Uterus (tissue), 3 donors: ENCODE measurements at regions not wholly inside any gene's neighbourhood (a gene's known extent, or its start where the extent isn't known, plus 50 kb on each side); places are given as distances from the start of the nearest gene placed in this dataset.

Source experiments
- DNase-seq, 2 donors: peaks; one replicate each; pipeline ENCODE4 v3.0.0-alpha.2; 2019 to 2020
- H3K27ac ChIP-seq, 2 donors: fragments of 200-600 bp; sonication (generic); 1 replicate in 1 of 2; 2 replicates in 1 of 2; pipeline ENCODE4 v1.5.1; 2016 to 2018
- H3K27me3 ChIP-seq, 2 donors: fragments of 200-600 bp; sonication (generic); one replicate each; pipeline ENCODE4 v1.5.1; 2018 to 2019; ENCODE audit warnings: control low read depth in 1 of 2
- H3K36me3 ChIP-seq, 2 donors: fragments of 200-600 bp; sonication (generic); one replicate each; pipeline ENCODE4 v1.5.1; 2019; ENCODE audit warnings: control low read depth in 1 of 2
- H3K4me1 ChIP-seq, 2 donors: fragments of 200-600 bp; sonication (generic); one replicate each; pipeline ENCODE4 v1.5.1; 2018 to 2019; ENCODE audit warnings: control low read depth in 1 of 2
- H3K4me3 ChIP-seq, 2 donors: fragments of 200-600 bp; sonication (generic); 1 replicate in 1 of 2; 2 replicates in 1 of 2; pipeline ENCODE4 v1.5.1; 2018 to 2019; ENCODE audit warnings: mild to moderate bottlenecking in 1 of 2
- H3K9me3 ChIP-seq, 2 donors: fragments of 200-600 bp; sonication (generic); one replicate each; pipeline ENCODE4 v1.5.1; 2019; ENCODE audit warnings: control low read depth in 1 of 2
- CTCF ChIP-seq, 4 experiments: fragments of 200-600 bp in 2 of 4; fragments of 450-650 bp in 2 of 4; sonication (generic) in 2 of 4; IDR thresholded peaks; one replicate each; pipeline ENCODE4 v1.5.1; 2016 to 2019; ENCODE audit warnings: antibody characterized with exemption in 4 of 4, mild to moderate bottlenecking in 2 of 4, moderate library complexity in 1 of 4
- POLR2A ChIP-seq, 2 donors: fragments of 450-650 bp; IDR thresholded peaks; one replicate each; pipeline ENCODE4 v1.6.1; 2016; ENCODE audit warnings: antibody characterized with exemption in 2 of 2, mild to moderate bottlenecking in 1 of 2, moderate library complexity in 1 of 2
- intact Hi-C: fragments of 100-400 bp; cut with DNase I; formaldehyde crosslinking; loops from one replicate; pipeline ENCODE4 v1.15.1; 2023; ENCODE audit warnings: low total_unique reads
- donor health status: DM: yes; HTN: yes; CAD: no.

GRCh38 chr12:124705545-124706138 is 138.2 kb upstream of the NCOR2 start:
- Histone ChIP-seq H3K4me3 (no peak overlapping the region), H3K36me3 (no peaks in the 10 kb centered on the region), H3K4me1 (peaks cover 0 to 6% of the 10 kb centered on the region in 2 donors), H3K27me3 (no peaks in the 10 kb centered on the region), H3K27ac (no peak overlapping the region), H3K9me3 (no peaks in the 10 kb centered on the region)
- intact Hi-C loops = no loop called here
- no peak for TF ChIP-seq POLR2A (IDR thresholded peaks at IDR 0.05)
- TF ChIP-seq CTCF (IDR thresholded peaks at IDR 0.05) = no peak
- no peak for DNase-seq

- no peaks in the 10 kb centered on the region for H3K27me3 ChIP-seq
- H3K9me3 ChIP-seq = no peaks in the 10 kb centered on the region
- H3K4me3 ChIP-seq = no peak overlapping the region
- DNase-seq = no peak
- no peak overlapping the region for H3K27ac ChIP-seq
- intact Hi-C loops = no loop called here
- H3K36me3 ChIP-seq = no peaks in the 10 kb centered on the region
- peaks cover 0 to 6% of the 10 kb centered on the region in 2 donors for H3K4me1 ChIP-seq
- TF ChIP-seq POLR2A (IDR thresholded peaks at IDR 0.05) (no peak), CTCF (IDR thresholded peaks at IDR 0.05) (no peak)
Measured at GRCh38 chr12:124704619-124705018, 137.2 kb upstream of the NCOR2 start.

GRCh38 chr12:124703856-124704255 is 136.4 kb upstream of the NCOR2 start:
- no peak for TF ChIP-seq CTCF (IDR thresholded peaks at IDR 0.05)
- no peak for TF ChIP-seq POLR2A (IDR thresholded peaks at IDR 0.05)
- H3K27ac ChIP-seq = no peak overlapping the region
- intact Hi-C loops = no loop called here
- H3K4me3 ChIP-seq = no peak overlapping the region
- H3K27me3 ChIP-seq = no peaks in the 10 kb centered on the region
- no peaks in the 10 kb centered on the region for H3K9me3 ChIP-seq
- no peaks in the 10 kb centered on the region for H3K36me3 ChIP-seq
- peaks cover 0 to 6% of the 10 kb centered on the region in 2 donors for H3K4me1 ChIP-seq
- DNase-seq = no peak

GRCh38 chr12:124702736-124703135 is 135.3 kb upstream of the NCOR2 start:
- Histone ChIP-seq H3K4me1 (peaks cover 0 to 6% of the 10 kb centered on the region in 2 donors), H3K9me3 (no peaks in the 10 kb centered on the region), H3K27ac (no peak overlapping the region), H3K4me3 (no peak overlapping the region), H3K27me3 (no peaks in the 10 kb centered on the region), H3K36me3 (no peaks in the 10 kb centered on the region)
- no peak for DNase-seq
- TF ChIP-seq CTCF (IDR thresholded peaks at IDR 0.05) (no peak), POLR2A (IDR thresholded peaks at IDR 0.05) (no peak)
- intact Hi-C loops = no loop called here

GRCh38 chr12:124700810-124701592 is 133.6 kb upstream of the NCOR2 start:
- intact Hi-C loops = no loop called here
- Histone ChIP-seq H3K9me3 (no peaks in the 10 kb centered on the region), H3K4me1 (peaks cover 0 to 6% of the 10 kb centered on the region in 2 donors), H3K27ac (peak overlapping the region; percentile 80 to 89), H3K36me3 (no peaks in the 10 kb centered on the region), H3K4me3 (no peak overlapping the region), H3K27me3 (no peaks in the 10 kb centered on the region)
- peak; percentile 62 to 64 for DNase-seq
- TF ChIP-seq CTCF (IDR thresholded peaks at IDR 0.05) (no peak), POLR2A (IDR thresholded peaks at IDR 0.05) (peak in 1 of 2 donors; percentile 17)
